ENCODE measurements at regions not wholly inside any gene's neighbourhood (a gene's known extent, or its start where the extent isn't known, plus 50 kb on each side); places are given as distances from the start of the nearest gene placed in this dataset.
A peak's percentile ranks its signal among the peaks of the same experiment; 100 is the strongest.

GRCh38 chr5:93893075-93893474 is 151.7 kb upstream of the POU5F2 start:
- Mint-ChIP-seq H3K27ac (no peak overlapping the region), H3K36me3 (ENCODE audit: low read depth) (no peaks in the 10 kb centered on the region), H3K27me3 (ENCODE audit: low read depth) (no peaks in the 10 kb centered on the region), H3K4me3 (no peak overlapping the region), H3K9me3 (no peaks in the 10 kb centered on the region), H3K4me1 (ENCODE audit: low read depth) (no peaks in the 10 kb centered on the region)

- no peaks in the 10 kb centered on the region for H3K36me3 Mint-ChIP-seq (ENCODE audit: low read depth)
Observed at GRCh38 chr5:93892481-93892880, 151.1 kb upstream of the POU5F2 start.

GRCh38 chr5:93891491-93892480 is 150.4 kb upstream of the POU5F2 start:
- no peak overlapping the region for H3K4me3 Mint-ChIP-seq
- H3K27ac Mint-ChIP-seq = no peak overlapping the region
- no peaks in the 10 kb centered on the region for H3K9me3 Mint-ChIP-seq
- H3K27me3 Mint-ChIP-seq (ENCODE audit: low read depth) = no peaks in the 10 kb centered on the region
- H3K36me3 Mint-ChIP-seq (ENCODE audit: low read depth) = no peaks in the 10 kb centered on the region
- peaks cover 3% of the 10 kb centered on the region for H3K4me1 Mint-ChIP-seq (ENCODE audit: low read depth)

More at GRCh38 chr5:93892481-93892880, 151.1 kb upstream of the POU5F2 start:
- Mint-ChIP-seq H3K4me1 (ENCODE audit: low read depth) (no peaks in the 10 kb centered on the region), H3K27ac (no peak overlapping the region), H3K4me3 (no peak overlapping the region), H3K9me3 (no peaks in the 10 kb centered on the region), H3K27me3 (ENCODE audit: low read depth) (no peaks in the 10 kb centered on the region)

- Mint-ChIP-seq H3K27ac (no peak overlapping the region), H3K27me3 (ENCODE audit: low read depth) (no peaks in the 10 kb centered on the region), H3K4me1 (ENCODE audit: low read depth) (peaks cover 4% of the 10 kb centered on the region), H3K4me3 (no peak overlapping the region), H3K9me3 (no peaks in the 10 kb centered on the region), H3K36me3 (ENCODE audit: low read depth) (no peaks in the 10 kb centered on the region)
Observed at GRCh38 chr5:93890657-93891056, 149.3 kb upstream of the POU5F2 start.

- Mint-ChIP-seq H3K9me3 (no peaks in the 10 kb centered on the region), H3K27ac (no peak overlapping the region)
Observed at GRCh38 chr5:93887678-93888077, 146.3 kb upstream of the POU5F2 start.

GRCh38 chr5:93886917-93887361 is 145.5 kb upstream of the POU5F2 start:
- Mint-ChIP-seq H3K27ac (no peak overlapping the region), H3K4me3 (peak overlapping the region; percentile 48), H3K9me3 (no peaks in the 10 kb centered on the region), H3K4me1 (ENCODE audit: low read depth) (peaks cover 4% of the 10 kb centered on the region), H3K36me3 (ENCODE audit: low read depth) (no peaks in the 10 kb centered on the region), H3K27me3 (ENCODE audit: low read depth) (no peaks in the 10 kb centered on the region)

More at GRCh38 chr5:93887678-93888077, 146.3 kb upstream of the POU5F2 start:
- no peaks in the 10 kb centered on the region for H3K36me3 Mint-ChIP-seq (ENCODE audit: low read depth)
- H3K4me1 Mint-ChIP-seq (ENCODE audit: low read depth) = peaks cover 4% of the 10 kb centered on the region
- no peak overlapping the region for H3K4me3 Mint-ChIP-seq
- no peaks in the 10 kb centered on the region for H3K27me3 Mint-ChIP-seq (ENCODE audit: low read depth)

- no peak overlapping the region for H3K27ac Mint-ChIP-seq
- no peak overlapping the region for H3K4me3 Mint-ChIP-seq
Observed at GRCh38 chr5:93886098-93886806, 144.9 kb upstream of the POU5F2 start.

GRCh38 chr5:93884254-93884653 is 142.9 kb upstream of the POU5F2 start:
- peaks cover 3% of the 10 kb centered on the region for H3K36me3 Mint-ChIP-seq (ENCODE audit: low read depth)
- peaks cover 4% of the 10 kb centered on the region for H3K4me1 Mint-ChIP-seq (ENCODE audit: low read depth)
- H3K4me3 Mint-ChIP-seq = no peak overlapping the region
- H3K27me3 Mint-ChIP-seq (ENCODE audit: low read depth) = no peaks in the 10 kb centered on the region
- no peak overlapping the region for H3K27ac Mint-ChIP-seq
- no peaks in the 10 kb centered on the region for H3K9me3 Mint-ChIP-seq

More at GRCh38 chr5:93886098-93886806, 144.9 kb upstream of the POU5F2 start:
- H3K9me3 Mint-ChIP-seq = no peaks in the 10 kb centered on the region
- peaks cover 4% of the 10 kb centered on the region for H3K4me1 Mint-ChIP-seq (ENCODE audit: low read depth)
- no peaks in the 10 kb centered on the region for H3K27me3 Mint-ChIP-seq (ENCODE audit: low read depth)
- no peaks in the 10 kb centered on the region for H3K36me3 Mint-ChIP-seq (ENCODE audit: low read depth)

- H3K27me3 Mint-ChIP-seq (ENCODE audit: low read depth) = no peaks in the 10 kb centered on the region
- no peak overlapping the region for H3K27ac Mint-ChIP-seq
- no peak overlapping the region for H3K4me3 Mint-ChIP-seq
- no peaks in the 10 kb centered on the region for H3K9me3 Mint-ChIP-seq
- peaks cover 4% of the 10 kb centered on the region for H3K4me1 Mint-ChIP-seq (ENCODE audit: low read depth)
- peaks cover 3% of the 10 kb centered on the region for H3K36me3 Mint-ChIP-seq (ENCODE audit: low read depth)
Observed at GRCh38 chr5:93883459-93883858, 142.1 kb upstream of the POU5F2 start.

GRCh38 chr5:93875693-93876092 is 134.3 kb upstream of the POU5F2 start:
- no peaks in the 10 kb centered on the region for H3K27me3 Mint-ChIP-seq (ENCODE audit: low read depth)
- H3K4me1 Mint-ChIP-seq (ENCODE audit: low read depth) = peaks cover 13% of the 10 kb centered on the region
- H3K9me3 Mint-ChIP-seq = no peaks in the 10 kb centered on the region
- H3K27ac Mint-ChIP-seq = no peak overlapping the region
- peaks cover 3% of the 10 kb centered on the region for H3K36me3 Mint-ChIP-seq (ENCODE audit: low read depth)
- H3K4me3 Mint-ChIP-seq = no peak overlapping the region

GRCh38 chr5:93874491-93874890 is 133.1 kb upstream of the POU5F2 start:
- no peak overlapping the region for H3K27ac Mint-ChIP-seq

GRCh38 chr5:93874080-93874479 is 132.7 kb upstream of the POU5F2 start:
- Mint-ChIP-seq H3K27me3 (ENCODE audit: low read depth) (no peaks in the 10 kb centered on the region), H3K4me1 (ENCODE audit: low read depth) (peaks cover 13% of the 10 kb centered on the region), H3K36me3 (ENCODE audit: low read depth) (no peaks in the 10 kb centered on the region), H3K27ac (no peak overlapping the region), H3K4me3 (no peak overlapping the region), H3K9me3 (no peaks in the 10 kb centered on the region)

More at GRCh38 chr5:93874491-93874890, 133.1 kb upstream of the POU5F2 start:
- Mint-ChIP-seq H3K27me3 (ENCODE audit: low read depth) (no peaks in the 10 kb centered on the region), H3K9me3 (no peaks in the 10 kb centered on the region), H3K4me1 (ENCODE audit: low read depth) (peaks cover 13% of the 10 kb centered on the region), H3K4me3 (no peak overlapping the region), H3K36me3 (ENCODE audit: low read depth) (peaks cover 3% of the 10 kb centered on the region)

- Mint-ChIP-seq H3K27me3 (ENCODE audit: low read depth) (no peaks in the 10 kb centered on the region), H3K4me1 (ENCODE audit: low read depth) (peaks cover 13% of the 10 kb centered on the region), H3K9me3 (no peaks in the 10 kb centered on the region), H3K36me3 (ENCODE audit: low read depth) (no peaks in the 10 kb centered on the region), H3K27ac (no peak overlapping the region), H3K4me3 (no peak overlapping the region)
Observed at GRCh38 chr5:93873211-93873736, 131.9 kb upstream of the POU5F2 start.

GRCh38 chr5:93870649-93871048 is 129.2 kb upstream of the POU5F2 start:
- Mint-ChIP-seq H3K27me3 (ENCODE audit: low read depth) (no peaks in the 10 kb centered on the region), H3K36me3 (ENCODE audit: low read depth) (no peaks in the 10 kb centered on the region), H3K4me1 (ENCODE audit: low read depth) (peaks cover 13% of the 10 kb centered on the region), H3K27ac (no peak overlapping the region), H3K9me3 (no peaks in the 10 kb centered on the region), H3K4me3 (no peak overlapping the region)
